ENCODE measurements at regions not wholly inside any gene's neighbourhood (a gene's known extent, or its start where the extent isn't known, plus 50 kb on each side); places are given as distances from the start of the nearest gene placed in this dataset.

GRCh38 chr9:86500031-86500430, 145.8 kb upstream of the TUT7 start:
- TF ChIP-seq CTCF (IDR thresholded peaks at IDR 0.05; ENCODE audit: poor library complexity) (no peak), EZH2phosphoT487 (IDR thresholded peaks at IDR 0.05; ENCODE audit: low read depth, severe bottlenecking, unreplicated experiment) (no peak)

Data from hepatocyte (in vitro differentiated cells).